Ascending aorta (tissue), 2 donors: ENCODE measurements at regions not wholly inside any gene's neighbourhood (a gene's known extent, or its start where the extent isn't known, plus 50 kb on each side); places are given as distances from the start of the nearest gene placed in this dataset.

Experiments used
- DNase-seq, 2 donors: peaks; one replicate each; pipeline ENCODE4 v3.0.0-alpha.2; 2019; ENCODE audit warnings: low spot score in 2 of 2
- H3K27ac ChIP-seq, 2 donors: fragments of 200-600 bp; sonication (generic); one replicate each; pipeline ENCODE4 v1.5.1; 2016 to 2017; ENCODE audit warnings: mild to moderate bottlenecking in 1 of 2
- H3K27me3 ChIP-seq: fragments of 200-600 bp; sonication (generic); one replicate; pipeline ENCODE4 v1.5.1; 2017
- H3K36me3 ChIP-seq, 2 donors: fragments of 200-600 bp; sonication (generic); one replicate each; pipeline ENCODE4 v1.5.1; 2016
- H3K4me1 ChIP-seq, 2 donors: fragments of 200-600 bp; sonication (generic); one replicate each; pipeline ENCODE4 v1.5.1; 2016 to 2017; ENCODE audit warnings: mild to moderate bottlenecking in 1 of 2
- H3K4me3 ChIP-seq, 2 donors: fragments of 200-600 bp; sonication (generic); one replicate each; pipeline ENCODE4 v1.5.1; 2016 to 2017; ENCODE audit warnings: mild to moderate bottlenecking in 1 of 2
- H3K9me3 ChIP-seq, 2 donors: fragments of 200-600 bp; sonication (generic); one replicate each; pipeline ENCODE4 v1.5.1; 2016
- intact Hi-C: fragments of 100-400 bp; cut with DNase I; formaldehyde crosslinking; loops from one replicate; pipeline ENCODE4 v1.15.1; 2023
- TF ChIP-seq, protein P1 (sequence below), 3 experiments: fragments of 200-600 bp in 2 of 3; fragments of 450-650 bp in 1 of 3; sonication (generic) in 2 of 3; IDR thresholded peaks; one replicate each; pipeline ENCODE4 v1.5.1; 2016 to 2019; ENCODE audit warnings: antibody characterized with exemption in 3 of 3, mild to moderate bottlenecking in 1 of 3, moderate library complexity in 1 of 3

DNA sequence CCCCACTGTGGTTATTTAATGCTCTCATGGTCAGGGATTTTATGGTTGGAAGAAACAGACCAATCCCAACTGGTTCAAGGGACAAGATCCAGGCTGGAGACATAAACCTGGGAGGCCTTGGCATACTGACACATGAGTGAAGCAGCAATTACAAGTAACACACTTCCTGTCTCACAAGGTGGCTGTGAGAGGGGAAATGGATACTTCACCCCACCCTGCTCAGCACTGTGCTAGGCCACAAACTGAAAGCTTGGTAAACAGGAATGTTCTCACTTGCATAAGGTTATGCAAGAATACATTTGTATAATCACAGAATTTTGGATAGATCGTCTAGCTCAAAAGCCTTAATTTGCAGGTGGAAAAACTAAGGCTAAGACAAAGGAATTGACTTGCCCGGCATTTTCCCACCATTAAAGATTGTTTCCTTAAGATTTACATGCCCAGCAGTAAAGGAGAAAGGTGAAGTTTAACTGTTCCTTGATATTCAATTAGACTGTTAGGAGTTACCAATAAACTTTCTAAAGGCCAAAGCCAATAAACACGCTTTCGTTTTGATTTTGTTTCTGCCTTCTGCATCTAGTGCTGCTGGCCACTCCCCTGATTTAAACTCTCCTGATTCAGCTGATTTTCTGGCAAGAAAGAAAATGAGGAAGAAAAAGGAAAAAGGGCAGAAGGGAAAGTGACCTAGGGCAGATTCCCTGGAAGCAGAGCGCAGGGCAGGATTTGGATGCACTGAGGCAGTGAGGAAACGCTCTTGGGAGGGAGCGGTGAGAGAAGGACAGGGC, 215.6 kb upstream of the CDH5 start:
- Histone ChIP-seq H3K27me3 (no peaks in the 10 kb centered on the region), H3K27ac (no peak overlapping the region), H3K4me1 (peaks cover 0 to 2% of the 10 kb centered on the region in 2 donors), H3K36me3 (no peaks in the 10 kb centered on the region), H3K9me3 (no peaks in the 10 kb centered on the region), H3K4me3 (no peak overlapping the region)
- DNase-seq = no peak
- TF ChIP-seq, protein P1, sequence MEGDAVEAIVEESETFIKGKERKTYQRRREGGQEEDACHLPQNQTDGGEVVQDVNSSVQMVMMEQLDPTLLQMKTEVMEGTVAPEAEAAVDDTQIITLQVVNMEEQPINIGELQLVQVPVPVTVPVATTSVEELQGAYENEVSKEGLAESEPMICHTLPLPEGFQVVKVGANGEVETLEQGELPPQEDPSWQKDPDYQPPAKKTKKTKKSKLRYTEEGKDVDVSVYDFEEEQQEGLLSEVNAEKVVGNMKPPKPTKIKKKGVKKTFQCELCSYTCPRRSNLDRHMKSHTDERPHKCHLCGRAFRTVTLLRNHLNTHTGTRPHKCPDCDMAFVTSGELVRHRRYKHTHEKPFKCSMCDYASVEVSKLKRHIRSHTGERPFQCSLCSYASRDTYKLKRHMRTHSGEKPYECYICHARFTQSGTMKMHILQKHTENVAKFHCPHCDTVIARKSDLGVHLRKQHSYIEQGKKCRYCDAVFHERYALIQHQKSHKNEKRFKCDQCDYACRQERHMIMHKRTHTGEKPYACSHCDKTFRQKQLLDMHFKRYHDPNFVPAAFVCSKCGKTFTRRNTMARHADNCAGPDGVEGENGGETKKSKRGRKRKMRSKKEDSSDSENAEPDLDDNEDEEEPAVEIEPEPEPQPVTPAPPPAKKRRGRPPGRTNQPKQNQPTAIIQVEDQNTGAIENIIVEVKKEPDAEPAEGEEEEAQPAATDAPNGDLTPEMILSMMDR (IDR thresholded peaks at IDR 0.05) = no peak
- intact Hi-C loops = no loop called here

DNA sequence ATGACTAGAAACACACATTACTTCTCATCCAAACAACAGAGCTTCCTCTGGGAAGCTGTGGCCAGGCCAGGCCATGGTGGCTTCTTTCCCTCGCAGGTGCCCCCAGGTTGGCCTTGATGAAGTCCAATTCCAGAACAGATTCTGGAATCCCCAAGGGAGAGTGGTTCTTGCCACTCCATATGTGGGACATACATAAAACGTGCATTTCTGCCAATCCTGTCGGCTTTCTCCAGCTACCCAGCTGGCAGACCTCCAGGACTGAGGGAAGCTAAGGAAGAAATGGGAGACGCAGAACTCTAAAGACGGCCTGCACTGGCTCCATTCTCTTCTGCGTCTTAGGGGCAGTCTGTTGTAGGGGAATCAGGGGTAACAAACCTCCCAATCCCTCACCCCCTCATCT, 219.2 kb upstream of the CDH5 start:
- H3K4me1 ChIP-seq = no peaks in the 10 kb centered on the region
- DNase-seq = no peak
- H3K4me3 ChIP-seq = no peak overlapping the region
- H3K27ac ChIP-seq = no peak overlapping the region
- H3K27me3 ChIP-seq = no peaks in the 10 kb centered on the region
- TF ChIP-seq, protein P1 (IDR thresholded peaks at IDR 0.05) = no peak
- H3K36me3 ChIP-seq = no peaks in the 10 kb centered on the region
- no peaks in the 10 kb centered on the region for H3K9me3 ChIP-seq
- intact Hi-C loops = no loop called here

DNA sequence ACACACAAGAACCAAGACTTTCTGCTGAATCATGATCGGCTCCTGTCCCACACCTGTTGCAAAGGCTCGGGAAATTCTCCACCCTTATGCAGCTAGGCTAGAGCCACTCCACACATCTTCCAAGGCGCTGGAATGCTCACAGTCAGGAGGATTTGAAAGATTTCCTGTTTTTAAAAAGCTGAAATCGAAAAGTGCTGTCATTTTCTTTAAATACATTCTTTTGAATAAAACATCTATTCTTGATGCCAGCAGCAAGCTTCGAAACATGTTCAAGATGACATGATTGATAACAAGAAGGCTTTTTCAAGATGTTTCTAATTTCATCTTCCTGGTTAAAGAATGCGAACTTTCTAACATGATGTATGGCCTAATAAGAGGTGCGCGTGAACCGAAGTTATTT, 219.7 kb upstream of the CDH5 start:
- TF ChIP-seq, protein P1 (IDR thresholded peaks at IDR 0.05) = no peak
- Histone ChIP-seq H3K9me3 (no peaks in the 10 kb centered on the region), H3K27ac (no peak overlapping the region), H3K36me3 (no peaks in the 10 kb centered on the region), H3K4me1 (no peaks in the 10 kb centered on the region), H3K27me3 (no peaks in the 10 kb centered on the region), H3K4me3 (no peak overlapping the region)
- no peak for DNase-seq
- intact Hi-C loops = no loop called here

DNA sequence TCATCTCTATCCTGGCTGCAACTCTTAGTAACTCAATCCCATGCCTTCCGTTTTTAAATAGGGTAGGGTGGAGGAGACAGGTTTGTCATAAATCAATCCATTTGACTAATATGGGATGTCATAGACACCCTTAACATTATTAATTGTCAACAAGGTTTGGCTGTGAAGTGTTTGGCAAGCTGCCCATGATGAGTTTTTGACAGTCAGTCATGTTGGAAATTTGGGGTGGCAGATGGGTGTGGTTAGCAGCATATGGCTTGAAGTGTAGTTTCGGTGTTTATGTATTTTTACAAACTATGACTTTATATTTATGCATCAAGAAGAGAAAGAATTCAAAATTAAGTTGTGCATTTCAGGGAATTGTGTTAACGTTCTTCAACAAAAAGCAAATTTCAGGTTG, 221.8 kb upstream of the CDH5 start:
- intact Hi-C loops = no loop called here
- no peaks in the 10 kb centered on the region for H3K9me3 ChIP-seq
- H3K36me3 ChIP-seq = no peaks in the 10 kb centered on the region
- H3K4me1 ChIP-seq = no peaks in the 10 kb centered on the region
- H3K27ac ChIP-seq = no peak overlapping the region
- no peak overlapping the region for H3K4me3 ChIP-seq
- DNase-seq = no peak
- TF ChIP-seq, protein P1 (IDR thresholded peaks at IDR 0.05) = no peak
- no peaks in the 10 kb centered on the region for H3K27me3 ChIP-seq

DNA sequence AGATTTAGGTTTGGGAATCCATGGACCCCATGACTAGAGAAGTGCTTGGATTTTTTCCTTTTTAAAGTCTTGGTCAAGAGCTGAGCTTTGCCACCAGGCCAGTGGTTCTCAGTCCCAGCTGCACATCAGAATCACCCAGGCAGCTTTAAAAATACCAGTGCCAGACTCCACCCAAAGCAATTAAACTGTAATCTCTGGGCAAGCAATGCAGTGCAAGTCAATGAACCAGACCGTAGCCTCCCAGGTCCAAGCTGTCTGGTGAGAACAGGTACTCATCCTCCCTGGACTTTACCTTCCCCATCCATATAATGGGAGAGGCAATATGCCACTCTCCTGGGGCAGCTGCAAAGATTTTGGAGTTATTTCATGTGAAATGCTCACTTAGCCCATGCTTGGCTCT, 223.1 kb upstream of the CDH5 start:
- Histone ChIP-seq H3K4me3 (no peak overlapping the region), H3K27ac (no peak overlapping the region), H3K36me3 (no peaks in the 10 kb centered on the region), H3K9me3 (no peaks in the 10 kb centered on the region), H3K27me3 (no peaks in the 10 kb centered on the region), H3K4me1 (no peaks in the 10 kb centered on the region)
- DNase-seq = no peak
- intact Hi-C loops = no loop called here
- TF ChIP-seq, protein P1 (IDR thresholded peaks at IDR 0.05) = no peak
